Peyer's patch (tissue), 4 donors: ENCODE measurements at regions not wholly inside any gene's neighbourhood (a gene's known extent, or its start where the extent isn't known, plus 50 kb on each side); places are given as distances from the start of the nearest gene placed in this dataset.

ENCODE experiments used
- CTCF ChIP-seq, 6 experiments: fragments of 450-650 bp in 4 of 6; fragments of 200-600 bp in 2 of 6; sonication (generic) in 1 of 6; IDR thresholded peaks; one replicate each; pipeline ENCODE4 v1.5.1; 2017 to 2019; ENCODE audit warnings: antibody characterized with exemption in 6 of 6, mild to moderate bottlenecking in 3 of 6, moderate library complexity in 1 of 6
- POLR2A ChIP-seq, 2 donors: fragments of 450-650 bp; IDR thresholded peaks; one replicate each; pipeline ENCODE4 v1.5.1; 2017; ENCODE audit warnings: antibody characterized with exemption in 2 of 2, mild to moderate bottlenecking in 2 of 2, moderate library complexity in 2 of 2

GRCh38 chr6:130282234-130282995 lies 59.7 kb upstream of the SAMD3 start:
- TF ChIP-seq CTCF (IDR thresholded peaks at IDR 0.05) (peak in 2 of 6 experiments; percentile 5 to 31), POLR2A (IDR thresholded peaks at IDR 0.05) (no peak)
